Calu3 (cell line): ENCODE measurements at regions not wholly inside any gene's neighbourhood (a gene's known extent, or its start where the extent isn't known, plus 50 kb on each side); places are given as distances from the start of the nearest gene placed in this dataset.
"Not testable (repeated sequence)": the region's sequence is repeated elsewhere in the genome, so short reads cannot be mapped to it uniquely, and the experiment has no call there.

ENCODE experiments used
- BruUV-seq: library from RNA; stranded (reverse); fragments of 400-500 nt; replicated peaks from 2 replicates; lab custom pipeline; 2021; lab: Mats Ljungman, UMichigan
- CTCF ChIA-PET: fragments of 300-600 bp; sonication (Branson Sonifier 250); formaldehyde crosslinking; loops from one replicate; lab custom pipeline; 2022; ENCODE audit warnings: antibody characterized with exemption; lab: Charles Lee
- DNase-seq: peaks from one replicate; pipeline ENCODE4 v3.0.0; 2022
- H3K27ac Mint-ChIP-seq: one replicate; pipeline ENCODE4 v1.8.0; 2022; ENCODE audit warnings: mixed read lengths; ENCODE audit not compliant: unreplicated experiment
- H3K27me3 Mint-ChIP-seq: one replicate; pipeline ENCODE4 v1.8.0; 2022; ENCODE audit warnings: mixed read lengths; ENCODE audit not compliant: unreplicated experiment
- H3K36me3 Mint-ChIP-seq: one replicate; pipeline ENCODE4 v1.8.0; 2022; ENCODE audit warnings: mild to moderate bottlenecking, moderate library complexity, mixed read lengths; ENCODE audit not compliant: insufficient read depth, unreplicated experiment
- H3K4me1 Mint-ChIP-seq: one replicate; pipeline ENCODE4 v1.8.0; 2022; ENCODE audit warnings: mild to moderate bottlenecking, low read depth, mixed read lengths; ENCODE audit not compliant: unreplicated experiment
- H3K4me3 Mint-ChIP-seq: one replicate; pipeline ENCODE4 v1.8.0; 2022; ENCODE audit warnings: mild to moderate bottlenecking, low read depth, moderate library complexity, mixed read lengths; ENCODE audit not compliant: unreplicated experiment
- H3K9me3 Mint-ChIP-seq: one replicate; pipeline ENCODE4 v1.8.0; 2022; ENCODE audit warnings: low read depth, mixed read lengths; ENCODE audit not compliant: unreplicated experiment
- CTCF ChIP-seq: fragments of 200-600 bp; IDR thresholded peaks from one replicate; pipeline ENCODE4 v1.8.0; 2022; ENCODE audit warnings: antibody characterized with exemption; ENCODE audit not compliant: unreplicated experiment
- intact Hi-C: fragments of 100-400 bp; cut with micrococcal nuclease; formaldehyde crosslinking; loops from one replicate; pipeline ENCODE4 v1.10.0; 2022; ENCODE audit not compliant: unreplicated experiment

- H3K27ac Mint-ChIP-seq = no peak overlapping the region
- H3K4me3 Mint-ChIP-seq = no peak overlapping the region
- CTCF ChIA-PET = no interaction called here
Measured at GRCh38 chr2:125756431-125756830, 899.5 kb upstream of the GYPC start.

GRCh38 chr2:125796784-125797183, 859.2 kb upstream of the GYPC start:
- Mint-ChIP-seq H3K27me3 (no peaks in the 10 kb centered on the region), H3K36me3 (no peaks in the 10 kb centered on the region), H3K9me3 (peaks cover 14% of the 10 kb centered on the region), H3K4me1 (no peaks in the 10 kb centered on the region), H3K4me3 (no peak overlapping the region), H3K27ac (no peak overlapping the region)
- no TSS peak for BruUV-seq
- DNase-seq = no peak
- CTCF ChIA-PET = no interaction called here
- intact Hi-C loops = no loop called here
- TF ChIP-seq CTCF = no peak

More at GRCh38 chr2:125756431-125756830, 899.5 kb upstream of the GYPC start:
- peaks cover 20% of the 10 kb centered on the region for H3K9me3 Mint-ChIP-seq
- no peak for DNase-seq
- no peak for TF ChIP-seq CTCF
- BruUV-seq = no TSS peak
- intact Hi-C loops = no loop called here
- H3K27me3 Mint-ChIP-seq = no peaks in the 10 kb centered on the region
- H3K4me1 Mint-ChIP-seq = no peaks in the 10 kb centered on the region
- no peaks in the 10 kb centered on the region for H3K36me3 Mint-ChIP-seq

- BruUV-seq = no TSS peak
- Mint-ChIP-seq H3K36me3 (no peaks in the 10 kb centered on the region), H3K27me3 (no peaks in the 10 kb centered on the region), H3K4me3 (no peak overlapping the region), H3K27ac (no peak overlapping the region), H3K9me3 (peaks cover 17% of the 10 kb centered on the region), H3K4me1 (no peaks in the 10 kb centered on the region)
- no peak for DNase-seq
- CTCF ChIA-PET = no interaction called here
- no peak for TF ChIP-seq CTCF
- intact Hi-C loops = no loop called here
Measured at GRCh38 chr2:125797192-125797591, 858.8 kb upstream of the GYPC start.

GRCh38 chr2:125822746-125823145, 833.2 kb upstream of the GYPC start:
- Mint-ChIP-seq H3K27ac (no peak overlapping the region), H3K9me3 (peaks cover 11% of the 10 kb centered on the region), H3K4me1 (no peaks in the 10 kb centered on the region), H3K27me3 (no peaks in the 10 kb centered on the region), H3K36me3 (no peaks in the 10 kb centered on the region), H3K4me3 (no peak overlapping the region)
- no TSS peak for BruUV-seq
- CTCF ChIA-PET = no interaction called here
- no peak for DNase-seq
- no peak for TF ChIP-seq CTCF
- intact Hi-C loops = no loop called here

GRCh38 chr2:125825781-125826180, 830.2 kb upstream of the GYPC start:
- not testable (repeated sequence) for DNase-seq

More at GRCh38 chr2:125825781-125826180, 830.2 kb upstream of the GYPC start:
- H3K4me3 Mint-ChIP-seq, H3K27ac Mint-ChIP-seq, H3K27me3 Mint-ChIP-seq, CTCF ChIA-PET, intact Hi-C loops, BruUV-seq, H3K4me1 Mint-ChIP-seq, H3K36me3 Mint-ChIP-seq: not testable (repeated sequence)
- peaks cover 12% of the 10 kb centered on the region for H3K9me3 Mint-ChIP-seq
